Posterior vena cava (tissue), 2 donors: ENCODE measurements at regions not wholly inside any gene's neighbourhood (a gene's known extent, or its start where the extent isn't known, plus 50 kb on each side); places are given as distances from the start of the nearest gene placed in this dataset.
"Not testable (repeated sequence)": the region's sequence is repeated elsewhere in the genome, so short reads cannot be mapped to it uniquely, and the experiment has no call there.

ENCODE experiments used
- DNase-seq: peaks from one replicate; pipeline ENCODE4 v3.0.0-alpha.2; 2020; ENCODE audit warnings: low spot score
- intact Hi-C, 2 donors: fragments of 100-400 bp; cut with DNase I; formaldehyde crosslinking; loops; one replicate each; pipeline versions ENCODE4 v1.14.1 to v1.14.2; 2022 to 2023
- donor health status: DM: yes; HTN: yes; CAD: no.
- donor health status: DM: yes; HTN: yes; CAD: no.

- intact Hi-C loops: no loop called here
- DNase-seq: no peak
Measured at GRCh38 chr6:137320271-137320670, 101.1 kb upstream of the IFNGR1 start.

DNA sequence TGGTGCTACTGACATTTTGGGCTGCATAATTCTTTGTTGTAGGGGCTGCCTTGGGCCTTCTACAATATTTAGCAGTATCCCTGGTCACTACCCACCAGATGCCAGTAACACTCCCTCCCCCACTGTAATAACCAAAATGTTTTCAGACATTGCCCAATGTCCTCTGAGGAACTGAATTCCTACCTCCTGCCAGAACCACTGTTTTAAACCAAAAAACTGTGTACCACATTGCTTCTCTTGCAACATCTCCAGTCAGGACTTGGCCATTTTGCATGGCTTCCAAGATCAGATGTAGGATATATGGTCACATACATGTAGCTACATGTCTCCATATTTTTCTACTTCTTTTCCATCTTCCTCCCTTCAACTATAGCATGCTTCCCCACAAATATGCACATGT, 97.4 kb upstream of the IFNGR1 start:
- DNase-seq: no peak
- intact Hi-C loops: loop anchor here (5.0 to 10.0 kb wide), 2 partner anchors 222 to 224 kb away; no protein-coding TSS in a partner anchor

GRCh38 chr6:137315081-137315480, 95.9 kb upstream of the IFNGR1 start:
- DNase-seq: no peak
- intact Hi-C loops: loop anchor here (5.0 to 10.0 kb wide), 2 partner anchors 220 to 223 kb away; no protein-coding TSS in a partner anchor

GRCh38 chr6:137313928-137314855, 95.0 kb upstream of the IFNGR1 start:
- intact Hi-C loops: loop anchor here in 1 of 2 donors (10.0 kb wide), 1 partner anchor 219 kb away; no protein-coding TSS in a partner anchor
- peak; percentile 89 for DNase-seq

DNA sequence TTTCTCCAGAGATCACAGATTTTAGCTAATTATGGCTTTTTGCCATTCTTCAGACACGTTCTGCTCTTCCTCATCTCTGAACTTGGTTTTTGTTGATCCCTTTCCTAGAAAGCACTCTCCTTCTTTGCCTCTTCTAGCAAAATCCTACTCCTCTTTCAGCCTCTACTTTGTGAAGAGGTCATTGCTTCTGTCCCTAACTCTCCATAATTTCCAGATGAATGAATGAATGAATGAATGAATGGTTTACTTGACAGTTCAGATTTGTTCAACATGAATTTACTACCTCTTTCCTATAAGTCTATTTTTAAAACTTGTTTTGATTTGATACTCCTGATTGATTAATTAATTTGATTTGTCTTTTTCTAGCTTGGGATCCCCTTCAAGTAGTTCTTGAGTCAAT, 94.0 kb upstream of the IFNGR1 start:
- DNase-seq: no peak
- intact Hi-C loops: loop anchor here in 1 of 2 donors (10.0 kb wide), 1 partner anchor 218 kb away; no protein-coding TSS in a partner anchor

DNA sequence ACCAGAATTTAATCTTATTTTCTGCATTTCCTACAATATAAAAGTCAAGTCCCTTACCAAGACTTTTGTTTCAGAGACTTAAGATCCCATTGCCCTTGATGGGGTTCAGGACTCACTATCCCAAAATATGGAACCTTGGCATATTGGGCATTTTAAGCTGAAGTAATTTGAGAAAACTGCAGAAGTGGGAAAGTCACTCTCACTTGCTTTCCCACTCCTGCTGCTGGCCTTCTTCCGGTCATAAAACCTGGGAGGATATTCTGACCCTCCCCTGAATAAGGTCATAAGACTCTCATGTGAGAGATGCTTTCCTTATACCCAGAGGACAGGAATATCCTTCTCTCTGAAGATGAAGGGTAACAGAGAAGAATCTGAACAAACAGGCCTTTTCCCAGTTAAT, 92.8 kb upstream of the IFNGR1 start:
- DNase-seq: no peak
- intact Hi-C loops: loop anchor here in 1 of 2 donors (10.0 kb wide), 1 partner anchor 217 kb away; no protein-coding TSS in a partner anchor

- peak; percentile 82 for DNase-seq
- intact Hi-C loops: no loop called here
Measured at GRCh38 chr6:137309078-137309762, 90.0 kb upstream of the IFNGR1 start.

DNA sequence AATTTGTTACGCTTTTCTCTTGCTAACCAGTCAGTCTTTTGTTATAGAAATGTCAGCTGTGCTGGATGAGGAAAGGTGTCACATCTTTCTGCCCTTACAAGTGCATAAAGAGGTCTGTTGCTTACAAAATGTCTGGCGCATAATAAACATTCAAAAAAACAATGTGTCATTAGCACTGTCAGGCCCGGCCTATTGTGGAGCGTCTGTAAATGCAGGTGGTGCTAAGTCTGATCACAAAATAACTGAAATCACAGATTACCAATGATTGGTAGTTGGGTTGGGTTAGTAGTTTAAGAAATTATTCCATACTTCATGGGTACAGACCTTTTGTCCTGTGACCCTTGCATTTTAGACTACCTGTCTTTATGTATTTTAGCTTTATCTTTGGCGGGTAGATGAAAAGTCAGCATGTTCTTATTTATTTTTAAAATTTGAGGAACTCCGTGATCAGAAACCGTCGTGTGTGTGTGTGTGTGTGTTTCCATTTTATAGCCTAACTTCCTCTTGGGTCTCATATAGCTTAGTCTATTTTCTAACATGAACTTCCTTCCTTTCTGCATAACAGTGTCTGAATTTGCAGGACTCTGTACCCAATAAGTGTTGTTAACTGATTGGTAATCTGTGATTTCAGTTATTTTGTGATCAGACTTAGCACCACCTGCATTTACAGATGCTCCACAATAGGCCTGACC, 88.1 kb upstream of the IFNGR1 start:
- intact Hi-C loops: no loop called here
- DNase-seq: no peak

DNA sequence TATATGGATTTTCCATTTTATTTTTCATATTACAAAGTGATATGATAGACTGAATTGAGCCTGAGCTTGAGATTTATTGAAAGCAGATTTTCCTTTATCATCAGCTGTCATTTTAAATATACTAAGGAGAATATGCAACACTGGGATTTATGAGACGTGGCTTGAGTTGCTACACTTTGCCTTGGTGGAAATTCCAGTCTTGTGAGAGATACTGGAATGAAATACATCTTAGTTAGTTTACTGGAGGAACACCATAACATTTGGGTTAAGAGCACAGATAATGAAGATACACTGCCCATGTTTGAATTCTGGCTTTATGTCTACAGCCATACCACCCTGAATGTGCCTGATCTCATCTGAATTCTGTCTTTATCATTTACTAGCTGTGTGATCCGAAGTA, 86.5 kb upstream of the IFNGR1 start:
- intact Hi-C loops: no loop called here
- DNase-seq: no peak

DNA sequence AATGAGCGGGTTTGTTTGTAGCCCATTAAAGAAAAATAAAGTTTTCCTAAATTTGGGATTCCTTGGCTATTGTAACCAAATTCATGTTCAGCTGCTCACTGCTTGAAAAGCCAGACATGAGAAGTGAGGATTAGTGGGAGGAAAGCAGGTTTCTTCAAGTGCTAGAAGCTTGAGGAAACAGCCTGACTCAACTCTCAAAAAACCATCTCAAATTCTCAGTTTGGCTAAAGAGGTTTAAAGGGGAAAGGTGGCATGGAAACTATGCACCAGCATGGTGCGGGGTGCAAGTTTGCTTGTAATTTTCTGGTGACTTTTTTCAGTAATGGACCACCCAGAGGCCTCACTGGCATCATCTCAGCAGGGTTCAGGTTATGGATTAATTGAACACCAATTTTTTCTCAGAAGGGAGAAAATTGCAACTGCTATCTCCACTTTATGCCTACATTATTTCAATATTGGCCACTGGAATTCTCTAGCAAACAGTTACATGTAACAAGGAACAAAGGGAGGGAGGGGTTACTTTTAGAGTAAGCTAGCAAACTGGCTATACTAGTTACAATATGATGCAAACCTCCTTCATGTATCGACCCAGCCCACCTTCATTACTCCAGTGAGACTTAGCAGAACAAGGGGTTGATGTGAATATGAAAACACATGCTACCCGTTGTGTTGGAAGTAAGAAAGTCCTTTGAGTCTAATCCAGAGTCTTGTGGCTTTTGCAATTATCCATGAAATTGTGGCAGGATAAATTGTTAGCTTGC, 85.0 kb upstream of the IFNGR1 start:
- no peak for DNase-seq
- intact Hi-C loops: no loop called here

DNA sequence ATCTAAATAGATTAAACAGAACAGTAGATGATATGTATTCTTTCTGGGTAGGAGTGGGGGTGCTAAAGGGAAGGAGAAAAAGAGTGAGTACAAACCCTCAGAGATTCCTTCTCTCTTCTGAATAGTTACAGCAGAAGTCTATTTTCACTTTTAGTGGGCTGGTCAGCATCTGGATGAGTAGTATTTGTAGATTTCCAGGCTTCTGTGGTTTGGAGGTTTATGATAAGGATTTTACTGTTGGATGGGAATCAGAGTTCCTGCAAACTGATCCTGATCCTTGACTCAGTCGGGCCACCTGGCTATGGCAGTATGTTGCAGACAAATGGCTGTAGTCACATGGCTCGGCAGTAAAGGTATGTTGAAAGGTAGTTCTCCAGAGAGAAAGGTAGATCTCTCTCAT, 84.3 kb upstream of the IFNGR1 start:
- DNase-seq: no peak
- intact Hi-C loops: no loop called here

GRCh38 chr6:137299681-137300080, 80.5 kb upstream of the IFNGR1 start:
- intact Hi-C loops: no loop called here
- no peak for DNase-seq

DNA sequence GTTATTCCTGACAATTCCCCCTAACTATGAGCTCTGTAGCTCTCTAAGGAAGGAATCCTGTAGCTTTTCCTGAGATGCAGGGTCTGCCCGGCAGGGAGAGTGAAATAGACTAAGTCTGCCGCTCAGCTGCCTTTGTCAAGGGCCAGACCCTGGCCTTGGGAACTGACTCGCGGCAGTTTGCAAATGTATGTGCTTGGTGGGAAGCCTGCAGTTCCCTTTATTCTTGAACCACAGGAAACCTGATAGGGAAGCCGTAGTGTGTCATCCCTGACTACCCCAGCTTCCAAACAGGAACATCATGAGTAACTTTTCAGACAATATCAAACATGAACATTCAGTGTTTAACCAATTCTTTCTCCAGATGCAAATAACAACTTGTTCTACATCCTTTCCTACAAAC, 78.7 kb upstream of the IFNGR1 start:
- no peak for DNase-seq
- intact Hi-C loops: no loop called here

DNA sequence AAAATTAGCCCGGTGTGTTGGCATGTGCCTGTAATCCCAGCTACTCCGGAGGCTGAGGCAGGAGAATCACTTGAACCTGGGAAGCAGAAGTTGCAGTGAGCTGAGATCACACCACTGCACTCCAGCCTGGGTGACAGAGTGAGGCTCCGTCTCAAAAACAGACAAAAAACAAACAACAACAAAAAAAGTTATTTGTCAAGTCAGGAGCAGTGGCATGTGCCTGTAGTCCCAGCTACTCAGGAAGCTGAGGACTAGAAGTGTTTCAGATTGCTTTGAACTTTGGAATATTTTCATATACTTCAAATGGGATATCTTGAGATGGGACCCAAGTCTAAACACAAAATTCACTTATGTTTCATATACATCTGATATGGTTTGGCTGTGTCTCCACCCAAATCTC, 73.1 kb upstream of the IFNGR1 start:
- DNase-seq: not testable (repeated sequence)
- intact Hi-C loops: loop anchor here in 1 of 2 donors (5.0 kb wide), 1 partner anchor 845 kb away; no protein-coding TSS in a partner anchor

- no peak for DNase-seq
- intact Hi-C loops: loop anchor here in 1 of 2 donors (5.0 kb wide), 1 partner anchor 844 kb away; no protein-coding TSS in a partner anchor
Measured at GRCh38 chr6:137291441-137291840, 72.3 kb upstream of the IFNGR1 start.

- intact Hi-C loops: loop anchor here in 1 of 2 donors (5.0 kb wide), 1 partner anchor 843 kb away; no protein-coding TSS in a partner anchor
- DNase-seq: no peak
Measured at GRCh38 chr6:137290601-137291261, 71.5 kb upstream of the IFNGR1 start.

GRCh38 chr6:137286916-137287315, 67.7 kb upstream of the IFNGR1 start:
- intact Hi-C loops: no loop called here
- DNase-seq: no peak

- DNase-seq: no peak
- intact Hi-C loops: no loop called here
Measured at GRCh38 chr6:137286368-137286767, 67.2 kb upstream of the IFNGR1 start.
